Nephron (organoid): ENCODE measurements at regions not wholly inside any gene's neighbourhood (a gene's known extent, or its start where the extent isn't known, plus 50 kb on each side); places are given as distances from the start of the nearest gene placed in this dataset.

Experiments used
- H3K27ac Mint-ChIP-seq, 3 experiments: 2 replicates each; pipeline ENCODE4 v1.8.0; 2020; ENCODE audit warnings: mixed read lengths in 3 of 3, mild to moderate bottlenecking in 2 of 3, moderate library complexity in 1 of 3
- H3K27me3 Mint-ChIP-seq: 2 replicates; pipeline ENCODE4 v1.8.0; 2021; ENCODE audit warnings: low read depth, mild to moderate bottlenecking, moderate library complexity, mixed read lengths
- H3K36me3 Mint-ChIP-seq: 2 replicates; pipeline ENCODE4 v1.8.0; 2020; ENCODE audit warnings: low read depth, mixed read lengths
- H3K4me1 Mint-ChIP-seq: 2 replicates; pipeline ENCODE4 v1.8.0; 2020; ENCODE audit warnings: mixed read lengths
- H3K4me3 Mint-ChIP-seq, 3 experiments: 2 replicates each; pipeline ENCODE4 v1.8.0; 2020; ENCODE audit warnings: mild to moderate bottlenecking in 3 of 3, mixed read lengths in 3 of 3, moderate library complexity in 2 of 3
- H3K9me3 Mint-ChIP-seq: 2 replicates; pipeline ENCODE4 v1.8.0; 2020; ENCODE audit warnings: mixed read lengths
- TF ChIP-seq, protein P1 (sequence below), 3 experiments: fragments of 200-600 bp; sonication (generic); IDR thresholded peaks; one replicate each; pipeline ENCODE4 v1.5.0; 2021; ENCODE audit warnings: antibody characterized with exemption in 3 of 3; ENCODE audit not compliant: unreplicated experiment in 3 of 3

DNA sequence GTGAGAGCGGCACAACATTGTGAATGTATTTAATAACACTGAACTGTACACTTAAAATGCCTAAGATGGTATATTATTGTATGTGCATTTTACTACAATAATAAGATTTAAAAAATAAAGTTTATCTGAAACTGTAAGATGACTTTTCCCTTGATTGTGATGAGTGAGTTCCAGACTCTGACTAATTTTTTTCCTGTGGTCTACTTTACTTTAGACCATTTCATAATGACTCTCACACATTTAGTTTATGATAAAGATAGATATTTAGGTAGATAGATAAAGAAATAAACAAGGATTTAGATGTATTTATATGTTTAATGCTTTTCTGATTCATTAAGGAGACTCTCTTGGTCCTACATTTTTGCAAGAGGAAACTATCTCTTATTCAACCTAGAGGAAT, 835.9 kb upstream of the SORCS1 start:
- H3K27me3 Mint-ChIP-seq, result no peaks in the 10 kb centered on the region
- H3K4me1 Mint-ChIP-seq, result no peaks in the 10 kb centered on the region
- no peaks in the 10 kb centered on the region for H3K9me3 Mint-ChIP-seq
- TF ChIP-seq, protein P1, sequence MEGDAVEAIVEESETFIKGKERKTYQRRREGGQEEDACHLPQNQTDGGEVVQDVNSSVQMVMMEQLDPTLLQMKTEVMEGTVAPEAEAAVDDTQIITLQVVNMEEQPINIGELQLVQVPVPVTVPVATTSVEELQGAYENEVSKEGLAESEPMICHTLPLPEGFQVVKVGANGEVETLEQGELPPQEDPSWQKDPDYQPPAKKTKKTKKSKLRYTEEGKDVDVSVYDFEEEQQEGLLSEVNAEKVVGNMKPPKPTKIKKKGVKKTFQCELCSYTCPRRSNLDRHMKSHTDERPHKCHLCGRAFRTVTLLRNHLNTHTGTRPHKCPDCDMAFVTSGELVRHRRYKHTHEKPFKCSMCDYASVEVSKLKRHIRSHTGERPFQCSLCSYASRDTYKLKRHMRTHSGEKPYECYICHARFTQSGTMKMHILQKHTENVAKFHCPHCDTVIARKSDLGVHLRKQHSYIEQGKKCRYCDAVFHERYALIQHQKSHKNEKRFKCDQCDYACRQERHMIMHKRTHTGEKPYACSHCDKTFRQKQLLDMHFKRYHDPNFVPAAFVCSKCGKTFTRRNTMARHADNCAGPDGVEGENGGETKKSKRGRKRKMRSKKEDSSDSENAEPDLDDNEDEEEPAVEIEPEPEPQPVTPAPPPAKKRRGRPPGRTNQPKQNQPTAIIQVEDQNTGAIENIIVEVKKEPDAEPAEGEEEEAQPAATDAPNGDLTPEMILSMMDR (IDR thresholded peaks at IDR 0.05; ENCODE audit: unreplicated experiment in 3 of 3), result no peak
- H3K36me3 Mint-ChIP-seq, result no peaks in the 10 kb centered on the region
- H3K4me3 Mint-ChIP-seq, result no peak overlapping the region
- no peak overlapping the region for H3K27ac Mint-ChIP-seq

DNA sequence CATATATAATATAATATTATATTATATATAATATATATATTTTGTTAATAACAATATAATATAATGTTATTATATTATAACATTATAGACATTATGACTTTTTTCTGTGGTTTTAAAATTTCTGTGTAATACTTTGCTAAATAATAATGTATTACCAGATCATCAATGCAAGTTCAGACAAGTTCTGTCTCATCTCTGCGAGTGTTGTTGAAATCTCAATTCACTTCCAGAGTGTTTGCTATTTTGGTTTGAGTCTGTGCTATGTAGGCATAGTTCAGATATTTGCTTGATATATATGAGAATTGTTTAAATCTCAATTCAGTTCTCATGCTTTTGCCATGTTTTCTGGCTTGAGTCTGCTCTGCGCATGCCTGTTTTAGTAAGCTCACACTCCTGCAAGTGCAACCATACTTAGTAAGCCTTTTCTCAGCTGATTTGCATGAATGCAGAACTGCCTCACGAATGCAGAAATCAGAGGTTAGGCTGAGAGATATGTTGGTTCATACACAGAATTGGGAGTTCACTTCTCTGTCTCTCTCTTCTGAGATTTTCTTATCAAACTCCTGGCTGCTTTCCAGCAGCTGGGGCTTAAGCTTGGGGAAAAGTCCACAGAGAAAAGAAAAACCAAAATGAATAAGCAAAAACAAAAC, 830.2 kb upstream of the SORCS1 start:
- Mint-ChIP-seq H3K36me3 (no peaks in the 10 kb centered on the region), H3K4me3 (no peak overlapping the region), H3K9me3 (no peaks in the 10 kb centered on the region), H3K27me3 (no peaks in the 10 kb centered on the region), H3K4me1 (no peaks in the 10 kb centered on the region), H3K27ac (no peak overlapping the region)
- TF ChIP-seq, protein P1 (IDR thresholded peaks at IDR 0.05; ENCODE audit: unreplicated experiment in 3 of 3), result no peak

DNA sequence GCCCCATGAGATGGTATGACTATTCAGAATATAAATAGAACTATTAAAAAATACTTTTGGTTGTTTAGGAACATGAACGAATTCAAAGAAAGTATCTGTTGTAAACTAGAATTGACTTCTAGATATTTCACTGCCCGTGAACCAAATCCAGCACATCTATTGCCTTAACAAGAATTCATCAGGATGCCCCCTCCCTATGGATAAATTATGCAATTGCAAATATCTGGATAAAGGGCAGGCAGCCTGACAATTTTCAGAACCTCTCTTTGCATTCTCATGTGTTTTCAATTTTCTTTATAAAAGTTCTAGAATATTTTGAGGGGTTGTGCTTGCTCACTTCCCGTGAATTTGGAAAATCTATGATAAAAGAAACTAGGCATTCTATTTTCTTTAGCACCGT, 822.1 kb upstream of the SORCS1 start:
- no peaks in the 10 kb centered on the region for H3K9me3 Mint-ChIP-seq

DNA sequence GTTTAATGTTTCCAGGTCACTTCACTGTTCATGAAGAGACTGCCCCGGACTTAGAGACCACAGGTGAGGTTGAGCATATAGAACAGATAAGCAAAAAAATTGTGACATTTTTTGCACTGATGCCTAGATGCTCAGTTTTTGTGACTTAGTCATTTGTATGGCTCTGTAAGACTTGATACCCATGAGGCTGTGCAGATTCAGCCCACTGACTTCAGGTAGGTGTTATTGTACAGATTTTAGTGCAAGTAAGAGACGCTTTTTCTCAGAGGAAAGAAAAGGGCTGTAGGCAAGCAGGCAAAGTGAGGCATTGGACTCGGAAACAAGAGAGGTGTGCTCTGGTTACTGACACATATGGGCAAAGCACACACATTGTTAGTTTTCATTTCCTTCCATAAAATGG, 820.1 kb upstream of the SORCS1 start:
- Mint-ChIP-seq H3K4me3 (no peak overlapping the region), H3K27ac (no peak overlapping the region), H3K27me3 (no peaks in the 10 kb centered on the region), H3K36me3 (no peaks in the 10 kb centered on the region), H3K4me1 (no peaks in the 10 kb centered on the region), H3K9me3 (no peaks in the 10 kb centered on the region)
- TF ChIP-seq, protein P1 (IDR thresholded peaks at IDR 0.05; ENCODE audit: unreplicated experiment in 3 of 3), result no peak

More for the DNA sequence above, 822.1 kb upstream of the SORCS1 start:
- TF ChIP-seq, protein P1 (IDR thresholded peaks at IDR 0.05; ENCODE audit: unreplicated experiment in 3 of 3), result no peak
- Mint-ChIP-seq H3K4me3 (no peak overlapping the region), H3K4me1 (no peaks in the 10 kb centered on the region), H3K27me3 (no peaks in the 10 kb centered on the region), H3K27ac (no peak overlapping the region), H3K36me3 (no peaks in the 10 kb centered on the region)

DNA sequence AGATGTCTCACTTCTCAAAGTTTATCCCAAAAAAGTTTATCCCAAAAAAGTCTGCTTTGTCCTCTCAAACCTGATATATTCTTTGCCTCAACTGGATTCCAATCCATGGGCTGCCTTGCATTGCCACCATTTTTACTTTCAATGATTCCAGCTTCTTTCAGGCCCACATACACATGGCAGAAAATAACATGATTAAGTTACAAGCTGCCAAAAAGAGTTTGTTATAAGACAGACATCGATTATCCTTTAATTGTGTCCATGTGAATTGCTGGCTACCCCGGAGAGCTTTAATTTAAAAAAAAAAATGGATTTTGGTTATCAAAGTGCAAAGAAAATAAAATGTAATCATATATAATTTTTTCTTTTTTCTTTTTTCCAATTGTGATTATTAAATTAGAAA, 819.6 kb upstream of the SORCS1 start:
- no peaks in the 10 kb centered on the region for H3K36me3 Mint-ChIP-seq
- TF ChIP-seq, protein P1 (IDR thresholded peaks at IDR 0.05; ENCODE audit: unreplicated experiment in 3 of 3), result no peak
- H3K27me3 Mint-ChIP-seq, result no peaks in the 10 kb centered on the region
- H3K9me3 Mint-ChIP-seq, result no peaks in the 10 kb centered on the region
- no peaks in the 10 kb centered on the region for H3K4me1 Mint-ChIP-seq
- no peak overlapping the region for H3K4me3 Mint-ChIP-seq
- no peak overlapping the region for H3K27ac Mint-ChIP-seq

DNA sequence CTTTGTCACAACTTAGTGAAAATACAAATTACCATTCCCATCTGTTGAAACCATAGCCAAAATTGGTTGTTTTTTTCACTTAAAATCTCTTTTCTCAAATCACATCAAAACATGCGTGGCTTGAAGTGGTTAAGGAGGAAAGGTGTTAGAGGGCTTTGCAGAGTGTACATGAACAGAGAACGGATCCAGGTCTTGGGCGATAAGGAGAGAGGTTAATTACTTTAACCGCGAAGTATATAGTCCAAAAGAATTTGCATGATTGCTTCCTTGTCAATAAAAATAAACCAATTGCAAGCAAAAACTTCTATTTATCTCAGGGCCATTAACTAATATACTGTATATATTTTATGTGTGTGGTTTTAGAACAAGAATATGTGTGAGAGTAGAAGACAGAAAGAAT, 813.9 kb upstream of the SORCS1 start:
- Mint-ChIP-seq H3K27me3 (no peaks in the 10 kb centered on the region), H3K27ac (no peak overlapping the region), H3K4me1 (no peaks in the 10 kb centered on the region), H3K9me3 (no peaks in the 10 kb centered on the region), H3K36me3 (no peaks in the 10 kb centered on the region), H3K4me3 (no peak overlapping the region)
- TF ChIP-seq, protein P1 (IDR thresholded peaks at IDR 0.05; ENCODE audit: unreplicated experiment in 3 of 3), result no peak
